Chondrocyte (in vitro differentiated cells): ENCODE measurements at regions not wholly inside any gene's neighbourhood (a gene's known extent, or its start where the extent isn't known, plus 50 kb on each side); places are given as distances from the start of the nearest gene placed in this dataset.
"Not testable (repeated sequence)": the region's sequence is repeated elsewhere in the genome, so short reads cannot be mapped to it uniquely, and the experiment has no call there.

Source experiments
- DNase-seq: peaks from one replicate; pipeline ENCODE4 v3.0.0; 2021; ENCODE audit warnings: mixed read lengths, low spot score
- H3K27ac Mint-ChIP-seq: one replicate; pipeline ENCODE4 v1.8.0; 2021; ENCODE audit warnings: mild to moderate bottlenecking, moderate library complexity, mixed read lengths; ENCODE audit not compliant: unreplicated experiment
- H3K27me3 Mint-ChIP-seq: 2 replicates; pipeline ENCODE4 v1.8.0; 2021; ENCODE audit warnings: low read depth, mixed read lengths
- H3K36me3 Mint-ChIP-seq: 2 replicates; pipeline ENCODE4 v1.8.0; 2021; ENCODE audit warnings: low read depth, mixed read lengths
- H3K4me1 Mint-ChIP-seq: 2 replicates; pipeline ENCODE4 v1.8.0; 2021; ENCODE audit warnings: low read depth, mild to moderate bottlenecking, mixed read lengths
- H3K4me3 Mint-ChIP-seq: one replicate; pipeline ENCODE4 v1.8.0; 2021; ENCODE audit warnings: mild to moderate bottlenecking, moderate library complexity, mixed read lengths; ENCODE audit not compliant: unreplicated experiment
- H3K9me3 Mint-ChIP-seq: 2 replicates; pipeline ENCODE4 v1.8.0; 2021; ENCODE audit warnings: low read depth, mixed read lengths
- CTCF ChIP-seq: fragments of 200-600 bp; sonication (generic); IDR thresholded peaks from 2 replicates; pipeline ENCODE4 v1.5.0; 2021; ENCODE audit warnings: antibody characterized with exemption, mild to moderate bottlenecking, moderate library complexity

- no peak for DNase-seq
- TF ChIP-seq CTCF, result no peak
- Mint-ChIP-seq H3K4me1 (no peaks in the 10 kb centered on the region), H3K27me3 (no peaks in the 10 kb centered on the region), H3K4me3 (no peak overlapping the region), H3K36me3 (no peaks in the 10 kb centered on the region), H3K9me3 (no peaks in the 10 kb centered on the region), H3K27ac (no peak overlapping the region)
Observed at GRCh38 chr5:155556700-155557099, 543.1 kb downstream of the KIF4B start.

- no peak for DNase-seq
- Mint-ChIP-seq H3K9me3 (no peaks in the 10 kb centered on the region), H3K27ac (no peak overlapping the region)
Observed at GRCh38 chr5:155562158-155562557, 548.6 kb downstream of the KIF4B start.

GRCh38 chr5:155564541-155564940, 551.0 kb downstream of the KIF4B start:
- Mint-ChIP-seq H3K27ac (no peak overlapping the region), H3K4me3 (no peak overlapping the region), H3K27me3 (no peaks in the 10 kb centered on the region), H3K4me1 (no peaks in the 10 kb centered on the region), H3K36me3 (no peaks in the 10 kb centered on the region), H3K9me3 (peaks cover 8% of the 10 kb centered on the region)
- no peak for DNase-seq
- no peak for TF ChIP-seq CTCF

More at GRCh38 chr5:155562158-155562557, 548.6 kb downstream of the KIF4B start:
- Mint-ChIP-seq H3K4me3 (no peak overlapping the region), H3K4me1 (no peaks in the 10 kb centered on the region), H3K27me3 (no peaks in the 10 kb centered on the region), H3K36me3 (no peaks in the 10 kb centered on the region)
- TF ChIP-seq CTCF, result no peak

- H3K9me3 Mint-ChIP-seq, result peaks cover 7% of the 10 kb centered on the region
- no peak overlapping the region for H3K4me3 Mint-ChIP-seq
- no peak for TF ChIP-seq CTCF
- H3K4me1 Mint-ChIP-seq, result no peaks in the 10 kb centered on the region
- H3K27me3 Mint-ChIP-seq, result no peaks in the 10 kb centered on the region
- H3K36me3 Mint-ChIP-seq, result no peaks in the 10 kb centered on the region
- H3K27ac Mint-ChIP-seq, result no peak overlapping the region
- DNase-seq, result no peak
Observed at GRCh38 chr5:155575861-155576260, 562.3 kb downstream of the KIF4B start.

- H3K27me3 Mint-ChIP-seq, H3K4me1 Mint-ChIP-seq, H3K27ac Mint-ChIP-seq, H3K9me3 Mint-ChIP-seq, H3K36me3 Mint-ChIP-seq, DNase-seq, H3K4me3 Mint-ChIP-seq: not testable (repeated sequence)
Observed at GRCh38 chr5:155586808-155587207, 573.3 kb downstream of the KIF4B start.

GRCh38 chr5:155587458-155587857, 573.9 kb downstream of the KIF4B start:
- no peak for TF ChIP-seq CTCF
- Mint-ChIP-seq H3K36me3 (no peaks in the 10 kb centered on the region), H3K27ac (no peak overlapping the region), H3K9me3 (no peaks in the 10 kb centered on the region), H3K4me1 (no peaks in the 10 kb centered on the region), H3K27me3 (no peaks in the 10 kb centered on the region), H3K4me3 (no peak overlapping the region)
- DNase-seq, result no peak
